Prostate gland (tissue), 2 donors: ENCODE measurements at regions not wholly inside any gene's neighbourhood (a gene's known extent, or its start where the extent isn't known, plus 50 kb on each side); places are given as distances from the start of the nearest gene placed in this dataset.

Source experiments
- DNase-seq: peaks from one replicate; pipeline ENCODE4 v3.0.0-alpha.2; 2019; ENCODE audit warnings: low spot score
- H3K27ac ChIP-seq, 2 donors: fragments of 200-600 bp; sonication (generic); 2 replicates each; pipeline ENCODE4 v1.5.1; 2017 to 2019
- H3K27me3 ChIP-seq: fragments of 200-600 bp; sonication (generic); replicated peaks from 2 replicates; pipeline ENCODE4 v1.5.1; 2019; ENCODE audit not compliant: insufficient read depth
- H3K36me3 ChIP-seq, 2 donors: fragments of 200-600 bp; sonication (generic); 1 replicate in 1 of 2; 2 replicates in 1 of 2; pipeline versions ENCODE4 v1.5.1 to v1.8.1; 2017 to 2019
- H3K4me1 ChIP-seq: fragments of 200-600 bp; sonication (generic); replicated peaks from 2 replicates; pipeline ENCODE4 v1.5.1; 2019
- H3K4me3 ChIP-seq, 2 donors: fragments of 200-600 bp; sonication (generic); 2 replicates each; pipeline ENCODE4 v1.5.1; 2017 to 2019
- H3K9me3 ChIP-seq: fragments of 200-600 bp; sonication (generic); 2 replicates; pipeline ENCODE4 v1.5.1; 2017
- CTCF ChIP-seq, 4 experiments: fragments of 200-600 bp in 2 of 4; fragments of 450-650 bp in 2 of 4; sonication (generic) in 2 of 4; IDR thresholded peaks; 1 replicate in 3 of 4; 2 replicates in 1 of 4; pipeline ENCODE4 v1.5.1; 2016 to 2019; ENCODE audit warnings: antibody characterized with exemption in 4 of 4, mild to moderate bottlenecking in 2 of 4, moderate library complexity in 2 of 4
- POLR2A ChIP-seq: fragments of 450-650 bp; IDR thresholded peaks from one replicate; pipeline ENCODE4 v1.6.1; 2016; ENCODE audit warnings: antibody characterized with exemption, mild to moderate bottlenecking
- POLR2AphosphoS5 ChIP-seq: sonication (generic); formaldehyde crosslinking; IDR thresholded peaks from one replicate; pipeline ENCODE4 v1.6.1; 2017; ENCODE audit warnings: antibody characterized with exemption
- WGBS: methylation state at CpG from one replicate; pipeline ENCODE4 v1.1.5; 2018; 5-methylcytosine and 5-hydroxymethylcytosine counted together
- intact Hi-C: fragments of 100-400 bp; cut with DNase I; formaldehyde crosslinking; loops from one replicate; pipeline ENCODE4 v1.14.2; 2022

DNA sequence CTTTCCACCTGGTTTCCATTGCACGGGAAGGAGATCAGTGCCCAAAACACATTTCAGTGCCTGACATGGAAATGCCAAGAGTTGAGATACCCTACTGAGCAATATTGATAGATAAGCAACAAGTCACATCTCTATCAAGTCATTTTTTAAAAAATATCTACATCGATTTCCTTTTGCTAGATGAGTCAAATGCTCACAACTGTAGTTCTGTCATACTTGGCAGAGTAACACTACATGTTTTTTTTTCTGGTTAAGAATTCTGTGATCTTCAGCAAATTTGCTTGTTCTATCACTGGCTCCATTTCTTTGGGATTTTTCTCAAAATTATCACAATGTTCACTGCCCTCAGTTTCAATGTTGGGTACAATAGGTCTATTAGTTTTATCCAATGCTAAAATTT, 145.4 kb downstream of the ZC3H11B start:
- no peak overlapping the region for H3K27ac ChIP-seq
- H3K4me3 ChIP-seq: no peak overlapping the region
- no peaks in the 10 kb centered on the region for H3K27me3 ChIP-seq
- H3K4me1 ChIP-seq: no peaks in the 10 kb centered on the region
- intact Hi-C loops: no loop called here
- 90% methylated on average over 2 of the region's 2 CpGs for WGBS
- H3K9me3 ChIP-seq: no peaks in the 10 kb centered on the region
- no peak for TF ChIP-seq POLR2A
- no peak for TF ChIP-seq CTCF (IDR thresholded peaks at IDR 0.05)
- no peak for TF ChIP-seq POLR2AphosphoS5
- no peak for DNase-seq
- H3K36me3 ChIP-seq: no peaks in the 10 kb centered on the region

DNA sequence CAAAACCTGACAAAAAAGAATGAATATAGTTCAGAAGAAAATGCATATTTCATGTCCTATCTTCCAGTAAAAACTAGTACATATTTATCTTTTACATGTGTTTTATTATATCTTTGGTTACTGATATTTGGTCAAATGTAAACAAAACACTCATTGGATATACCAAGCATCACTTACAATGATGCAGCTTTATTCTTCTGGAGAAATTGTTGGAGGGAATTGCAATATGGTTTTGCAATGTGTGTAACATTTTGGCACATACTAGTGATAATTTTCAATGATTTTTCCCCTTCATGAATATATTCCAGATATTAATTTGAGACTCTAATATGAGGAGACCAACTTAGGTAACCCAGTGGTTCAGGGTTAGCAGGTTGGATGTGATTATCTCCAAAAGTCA, 146.1 kb downstream of the ZC3H11B start:
- Histone ChIP-seq H3K4me1 (no peaks in the 10 kb centered on the region), H3K9me3 (no peaks in the 10 kb centered on the region), H3K4me3 (no peak overlapping the region), H3K27me3 (no peaks in the 10 kb centered on the region), H3K36me3 (no peaks in the 10 kb centered on the region), H3K27ac (no peak overlapping the region)
- intact Hi-C loops: no loop called here
- TF ChIP-seq POLR2AphosphoS5 (no peak), POLR2A (no peak), CTCF (IDR thresholded peaks at IDR 0.05) (no peak)
- DNase-seq: no peak

GRCh38 chr1:219465212-219466093, 147.5 kb downstream of the ZC3H11B start:
- 85% methylated on average over 7 of the region's 7 CpGs for WGBS
- intact Hi-C loops: no loop called here
- H3K4me3 ChIP-seq: no peak overlapping the region
- H3K36me3 ChIP-seq: no peaks in the 10 kb centered on the region
- no peaks in the 10 kb centered on the region for H3K27me3 ChIP-seq
- no peaks in the 10 kb centered on the region for H3K9me3 ChIP-seq
- TF ChIP-seq POLR2AphosphoS5 (no peak), CTCF (IDR thresholded peaks at IDR 0.05) (no peak), POLR2A (no peak)
- H3K27ac ChIP-seq: no peak overlapping the region
- DNase-seq: no peak
- no peaks in the 10 kb centered on the region for H3K4me1 ChIP-seq

- Histone ChIP-seq H3K27me3 (no peaks in the 10 kb centered on the region), H3K9me3 (no peaks in the 10 kb centered on the region), H3K4me1 (no peaks in the 10 kb centered on the region), H3K4me3 (no peak overlapping the region), H3K27ac (no peak overlapping the region), H3K36me3 (no peaks in the 10 kb centered on the region)
- no peak for TF ChIP-seq CTCF (IDR thresholded peaks at IDR 0.05)
- TF ChIP-seq POLR2A: no peak
- no peak for TF ChIP-seq POLR2AphosphoS5
- WGBS: 65% methylated on average over 4 of the region's 4 CpGs
- intact Hi-C loops: no loop called here
- no peak for DNase-seq
Measured at GRCh38 chr1:219463636-219464035, 149.3 kb downstream of the ZC3H11B start.

GRCh38 chr1:219461981-219462400, 150.9 kb downstream of the ZC3H11B start:
- intact Hi-C loops: no loop called here
- DNase-seq: no peak

More at GRCh38 chr1:219461981-219462400, 150.9 kb downstream of the ZC3H11B start:
- 88% methylated on average over 1 of the region's 1 CpG for WGBS
- H3K36me3 ChIP-seq: no peaks in the 10 kb centered on the region
- no peaks in the 10 kb centered on the region for H3K4me1 ChIP-seq
- no peak for TF ChIP-seq POLR2A
- no peak for TF ChIP-seq CTCF (IDR thresholded peaks at IDR 0.05)
- no peak for TF ChIP-seq POLR2AphosphoS5
- no peaks in the 10 kb centered on the region for H3K9me3 ChIP-seq
- H3K27me3 ChIP-seq: no peaks in the 10 kb centered on the region
- H3K27ac ChIP-seq: no peak overlapping the region
- no peak overlapping the region for H3K4me3 ChIP-seq
